Esophagus squamous epithelium (tissue), 5 donors: ENCODE measurements at regions not wholly inside any gene's neighbourhood (a gene's known extent, or its start where the extent isn't known, plus 50 kb on each side); places are given as distances from the start of the nearest gene placed in this dataset.

Experiments
- DNase-seq: peaks from one replicate; lab custom pipeline; 2025; lab: John Stamatoyannopoulos, UW
- H3K27ac ChIP-seq, 4 donors: fragments of 200-600 bp; sonication (generic); one replicate each; pipeline ENCODE4 v1.5.1; 2016 to 2019; ENCODE audit warnings: mild to moderate bottlenecking in 1 of 4
- H3K27me3 ChIP-seq, 4 donors: fragments of 200-600 bp; sonication (generic); 1 replicate in 3 of 4; 2 replicates in 1 of 4; pipeline versions ENCODE4 v1.5.1 to v1.6.0; 2017 to 2021; ENCODE audit warnings: antibody characterized with exemption in 1 of 4
- H3K36me3 ChIP-seq, 3 donors: fragments of 200-600 bp; sonication (generic); one replicate each; pipeline ENCODE4 v1.5.1; 2016 to 2019
- H3K4me1 ChIP-seq, 3 donors: fragments of 200-600 bp; sonication (generic); one replicate each; pipeline ENCODE4 v1.5.1; 2017 to 2019
- H3K4me3 ChIP-seq, 4 donors: fragments of 200-600 bp; sonication (generic); 1 replicate in 3 of 4; 2 replicates in 1 of 4; pipeline ENCODE4 v1.5.1; 2016 to 2019; ENCODE audit warnings: mild to moderate bottlenecking in 2 of 4, moderate library complexity in 1 of 4
- H3K9me3 ChIP-seq, 3 donors: fragments of 200-600 bp; sonication (generic); one replicate each; pipeline ENCODE4 v1.5.1; 2016 to 2019
- POLR2A ChIP-seq, 4 donors: fragments of 450-650 bp; IDR thresholded peaks; one replicate each; pipeline ENCODE4 v1.6.1; 2017; ENCODE audit warnings: antibody characterized with exemption in 4 of 4, mild to moderate bottlenecking in 4 of 4, moderate library complexity in 3 of 4
- WGBS, 2 donors: methylation state at CpG; one replicate each; pipeline ENCODE4 v1.1.5; 2018; 5-methylcytosine and 5-hydroxymethylcytosine counted together
- intact Hi-C: fragments of 100-400 bp; cut with DNase I; formaldehyde crosslinking; loops from one replicate; pipeline ENCODE4 v1.15.0; 2022
- TF ChIP-seq, protein P1 (sequence below), 6 experiments: fragments of 450-650 bp in 4 of 6; fragments of 200-600 bp in 2 of 6; sonication (generic) in 2 of 6; IDR thresholded peaks; one replicate each; pipeline ENCODE4 v1.5.1; 2016 to 2019; ENCODE audit warnings: antibody characterized with exemption in 6 of 6, mild to moderate bottlenecking in 4 of 6, moderate library complexity in 4 of 6
- donor health status: DM: yes; HTN: yes; CAD: no.

DNA sequence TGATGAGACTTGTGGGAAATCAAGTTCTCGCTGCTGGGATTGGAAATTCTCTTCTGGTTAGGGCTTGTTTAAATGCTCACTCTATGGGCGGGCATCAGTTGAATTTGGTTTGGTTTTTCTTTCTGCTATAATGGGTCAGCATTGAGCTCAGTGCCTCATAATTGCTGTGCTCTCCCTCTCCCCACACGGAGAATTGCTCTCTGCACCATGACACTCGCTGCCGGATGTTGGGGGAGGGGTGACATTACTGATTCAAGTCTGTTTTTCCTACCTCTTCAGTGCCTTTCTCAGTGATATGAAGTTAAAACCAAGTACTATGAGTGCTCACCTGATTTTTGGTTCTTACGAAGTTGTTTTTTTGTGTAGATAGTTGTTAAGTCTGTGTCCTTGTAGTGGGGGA is 599.6 kb downstream of the EPM2A start:
- intact Hi-C loops, result no loop called here
- TF ChIP-seq, protein P1, sequence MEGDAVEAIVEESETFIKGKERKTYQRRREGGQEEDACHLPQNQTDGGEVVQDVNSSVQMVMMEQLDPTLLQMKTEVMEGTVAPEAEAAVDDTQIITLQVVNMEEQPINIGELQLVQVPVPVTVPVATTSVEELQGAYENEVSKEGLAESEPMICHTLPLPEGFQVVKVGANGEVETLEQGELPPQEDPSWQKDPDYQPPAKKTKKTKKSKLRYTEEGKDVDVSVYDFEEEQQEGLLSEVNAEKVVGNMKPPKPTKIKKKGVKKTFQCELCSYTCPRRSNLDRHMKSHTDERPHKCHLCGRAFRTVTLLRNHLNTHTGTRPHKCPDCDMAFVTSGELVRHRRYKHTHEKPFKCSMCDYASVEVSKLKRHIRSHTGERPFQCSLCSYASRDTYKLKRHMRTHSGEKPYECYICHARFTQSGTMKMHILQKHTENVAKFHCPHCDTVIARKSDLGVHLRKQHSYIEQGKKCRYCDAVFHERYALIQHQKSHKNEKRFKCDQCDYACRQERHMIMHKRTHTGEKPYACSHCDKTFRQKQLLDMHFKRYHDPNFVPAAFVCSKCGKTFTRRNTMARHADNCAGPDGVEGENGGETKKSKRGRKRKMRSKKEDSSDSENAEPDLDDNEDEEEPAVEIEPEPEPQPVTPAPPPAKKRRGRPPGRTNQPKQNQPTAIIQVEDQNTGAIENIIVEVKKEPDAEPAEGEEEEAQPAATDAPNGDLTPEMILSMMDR (IDR thresholded peaks at IDR 0.05), result no peak
- no peak for TF ChIP-seq POLR2A (IDR thresholded peaks at IDR 0.05)
- no peaks in the 10 kb centered on the region for H3K9me3 ChIP-seq
- H3K4me3 ChIP-seq, result no peak overlapping the region
- no peak overlapping the region for H3K27ac ChIP-seq
- H3K4me1 ChIP-seq, result no peaks in the 10 kb centered on the region
- H3K27me3 ChIP-seq, result no peaks in the 10 kb centered on the region
- H3K36me3 ChIP-seq, result no peaks in the 10 kb centered on the region
- 91 to 93% methylated on average over 4 to 6 of the region's 6 CpGs for whole genome bisulfite sequencing, 2 donors
- no peak for DNase-seq

DNA sequence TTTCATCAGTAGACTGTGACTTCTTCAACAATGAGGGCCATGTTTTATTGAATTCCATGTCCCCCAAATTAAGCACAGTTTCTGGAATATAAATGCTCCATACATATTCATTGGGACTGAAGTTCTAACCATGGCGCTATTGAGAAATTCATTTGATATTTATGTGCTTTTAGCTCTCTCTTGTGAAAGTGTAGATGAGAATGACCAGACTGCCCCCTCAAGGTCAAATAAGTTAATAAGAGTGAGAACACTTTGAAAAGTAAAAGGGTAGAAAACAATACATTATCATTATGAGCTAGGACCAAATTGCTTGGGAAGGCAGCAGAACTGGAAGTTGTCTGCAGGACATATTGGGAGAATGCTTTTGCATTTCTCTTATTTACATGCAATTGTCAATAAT is 597.9 kb downstream of the EPM2A start:
- DNase-seq, result no peak
- intact Hi-C loops, result no loop called here
- 65 to 71% methylated on average over 1 of the region's 1 CpG for WGBS, 2 donors
- no peaks in the 10 kb centered on the region for H3K36me3 ChIP-seq
- no peaks in the 10 kb centered on the region for H3K27me3 ChIP-seq
- H3K4me3 ChIP-seq, result no peak overlapping the region
- H3K9me3 ChIP-seq, result no peaks in the 10 kb centered on the region
- H3K27ac ChIP-seq, result no peak overlapping the region
- TF ChIP-seq, protein P1 (IDR thresholded peaks at IDR 0.05), result no peak
- TF ChIP-seq POLR2A (IDR thresholded peaks at IDR 0.05), result no peak
- H3K4me1 ChIP-seq, result no peaks in the 10 kb centered on the region

DNA sequence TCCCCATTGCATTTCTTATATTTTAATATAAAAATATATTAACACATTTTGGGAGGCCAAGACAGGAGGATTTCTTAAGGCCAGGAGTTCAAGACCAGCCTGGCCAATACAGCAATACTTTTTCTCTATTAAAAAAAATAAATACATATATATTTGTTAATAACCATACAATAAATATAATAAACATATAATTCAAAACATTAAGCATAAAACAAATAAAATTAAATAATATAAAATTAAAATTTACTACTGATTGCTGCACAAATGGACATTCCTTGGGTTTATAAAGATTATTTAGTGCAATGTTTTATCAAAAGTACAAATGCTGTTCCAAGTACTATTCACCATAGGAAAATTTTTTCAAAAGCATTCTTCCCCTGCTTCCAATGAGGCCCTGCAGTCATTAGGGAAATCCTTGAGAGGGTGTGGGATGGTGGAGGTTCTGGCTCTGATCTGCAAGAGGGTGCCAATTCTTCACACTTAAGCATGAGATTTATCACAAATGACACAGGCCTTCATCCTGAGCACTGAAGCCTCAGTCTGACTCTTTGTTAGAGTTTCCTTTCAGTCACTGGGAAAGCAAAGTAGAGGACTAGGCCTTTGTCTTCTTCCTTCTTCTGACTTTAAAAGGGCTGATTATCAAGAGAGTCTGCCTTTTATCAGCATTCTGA is 596.7 kb downstream of the EPM2A start:
- Histone ChIP-seq H3K4me3 (no peak overlapping the region), H3K9me3 (no peaks in the 10 kb centered on the region), H3K4me1 (no peaks in the 10 kb centered on the region), H3K27me3 (no peaks in the 10 kb centered on the region), H3K27ac (no peak overlapping the region), H3K36me3 (no peaks in the 10 kb centered on the region)
- intact Hi-C loops, result no loop called here
- no peak for DNase-seq
- no peak for TF ChIP-seq POLR2A (IDR thresholded peaks at IDR 0.05)
- TF ChIP-seq, protein P1 (IDR thresholded peaks at IDR 0.05), result no peak

DNA sequence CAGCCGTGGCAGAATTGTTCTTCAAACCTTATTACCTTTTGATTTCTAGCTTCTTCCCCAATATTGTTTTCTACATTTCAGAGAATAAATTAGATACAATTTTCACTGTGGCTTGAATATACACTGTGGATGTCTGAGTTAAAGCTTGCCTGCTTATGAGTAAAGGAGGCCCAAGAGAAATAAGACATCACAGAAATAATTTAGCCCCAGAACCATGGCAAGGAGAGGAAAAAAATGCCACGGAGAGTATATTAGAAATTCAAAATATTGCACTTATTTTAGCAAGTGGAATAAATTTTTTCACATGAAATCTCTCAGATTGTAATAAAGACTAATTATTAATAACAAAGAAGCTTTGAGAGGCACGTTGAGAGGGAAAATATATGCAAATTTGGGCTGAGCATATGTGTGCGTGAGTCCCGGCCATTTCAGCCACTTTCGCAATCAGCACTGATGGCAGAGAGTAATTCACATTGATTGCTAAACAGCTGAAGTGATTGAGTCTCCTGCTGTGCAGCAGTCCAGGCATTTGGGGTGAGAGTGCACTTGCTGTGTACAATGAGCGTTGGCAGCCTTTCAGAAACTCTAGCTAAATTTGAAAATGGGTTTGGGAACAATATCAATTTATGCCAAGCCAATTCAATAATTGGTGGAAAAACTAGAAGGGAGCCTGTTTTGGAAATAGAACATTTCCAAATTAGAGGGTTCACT is 596.0 kb downstream of the EPM2A start:
- Histone ChIP-seq H3K4me3 (no peak overlapping the region), H3K9me3 (no peaks in the 10 kb centered on the region), H3K27me3 (no peaks in the 10 kb centered on the region), H3K27ac (no peak overlapping the region), H3K36me3 (no peaks in the 10 kb centered on the region), H3K4me1 (no peaks in the 10 kb centered on the region)
- 67 to 74% methylated on average over 7 of the region's 7 CpGs for WGBS, 2 donors
- intact Hi-C loops, result no loop called here
- no peak for DNase-seq
- no peak for TF ChIP-seq POLR2A (IDR thresholded peaks at IDR 0.05)
- TF ChIP-seq, protein P1 (IDR thresholded peaks at IDR 0.05), result no peak

DNA sequence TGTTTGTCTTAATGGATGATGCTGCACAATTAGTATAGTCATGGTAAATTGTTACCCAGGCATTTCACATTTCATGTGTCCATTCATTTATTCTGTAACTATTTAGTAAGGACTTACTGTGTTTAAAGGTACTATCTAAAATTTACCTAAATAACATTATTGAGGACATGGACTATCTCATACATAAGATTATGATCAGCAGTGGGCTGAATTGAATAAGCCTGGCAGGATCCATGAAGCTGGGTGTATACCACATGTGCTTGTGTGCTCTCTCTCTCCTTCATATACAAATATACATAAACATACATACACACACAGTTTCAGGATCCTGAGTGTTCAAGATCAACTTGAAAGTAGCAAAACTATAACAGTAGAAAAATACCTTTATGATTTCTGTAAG is 595.4 kb downstream of the EPM2A start:
- DNase-seq, result no peak
- Histone ChIP-seq H3K9me3 (no peaks in the 10 kb centered on the region), H3K4me3 (no peak overlapping the region), H3K36me3 (no peaks in the 10 kb centered on the region), H3K27ac (no peak overlapping the region), H3K27me3 (no peaks in the 10 kb centered on the region), H3K4me1 (no peaks in the 10 kb centered on the region)
- no peak for TF ChIP-seq POLR2A (IDR thresholded peaks at IDR 0.05)
- TF ChIP-seq, protein P1 (IDR thresholded peaks at IDR 0.05), result no peak
- intact Hi-C loops, result no loop called here
